ENCODE measurements at regions not wholly inside any gene's neighbourhood (a gene's known extent, or its start where the extent isn't known, plus 50 kb on each side); places are given as distances from the start of the nearest gene placed in this dataset.
"Not testable (repeated sequence)": the region's sequence is repeated elsewhere in the genome, so short reads cannot be mapped to it uniquely, and the experiment has no call there.

DNA sequence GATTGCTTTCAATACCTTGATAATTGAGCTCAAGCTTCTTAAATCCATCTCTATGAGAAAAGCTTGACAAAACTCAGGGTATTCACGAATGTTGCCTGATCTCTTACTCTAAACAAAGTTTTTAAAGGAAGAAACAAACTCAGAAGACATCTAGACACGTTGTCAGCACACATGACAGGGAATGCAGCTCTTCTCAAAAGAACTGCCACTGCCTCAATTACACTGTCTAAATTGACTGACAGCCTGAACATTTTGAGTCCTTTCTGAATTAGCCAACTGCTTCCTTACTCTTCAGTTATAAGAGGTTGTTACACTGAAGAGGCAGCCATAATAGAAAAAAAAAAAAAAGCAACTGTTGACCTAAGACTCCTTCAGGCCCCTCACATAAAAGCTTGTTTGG is 1646.7 kb upstream of the B3GALT2 start:
- no peak overlapping the region for H3K4me3 ChIP-seq (ENCODE audit: low read length)
- DNase-seq: no peak
- Mint-ChIP-seq H3K27me3 (ENCODE audit: low read depth in 2 of 2) (no peaks in the 10 kb centered on the region), H3K4me1 (no peaks in the 10 kb centered on the region), H3K36me3 (no peaks in the 10 kb centered on the region), H3K9me3 (peaks cover 20 to 24% of the 10 kb centered on the region in 2 donors), H3K4me3 (no peak overlapping the region), H3K27ac (no peak overlapping the region)
- intact Hi-C loops (cut with micrococcal nuclease): no loop called here
- TF ChIP-seq, protein P1, sequence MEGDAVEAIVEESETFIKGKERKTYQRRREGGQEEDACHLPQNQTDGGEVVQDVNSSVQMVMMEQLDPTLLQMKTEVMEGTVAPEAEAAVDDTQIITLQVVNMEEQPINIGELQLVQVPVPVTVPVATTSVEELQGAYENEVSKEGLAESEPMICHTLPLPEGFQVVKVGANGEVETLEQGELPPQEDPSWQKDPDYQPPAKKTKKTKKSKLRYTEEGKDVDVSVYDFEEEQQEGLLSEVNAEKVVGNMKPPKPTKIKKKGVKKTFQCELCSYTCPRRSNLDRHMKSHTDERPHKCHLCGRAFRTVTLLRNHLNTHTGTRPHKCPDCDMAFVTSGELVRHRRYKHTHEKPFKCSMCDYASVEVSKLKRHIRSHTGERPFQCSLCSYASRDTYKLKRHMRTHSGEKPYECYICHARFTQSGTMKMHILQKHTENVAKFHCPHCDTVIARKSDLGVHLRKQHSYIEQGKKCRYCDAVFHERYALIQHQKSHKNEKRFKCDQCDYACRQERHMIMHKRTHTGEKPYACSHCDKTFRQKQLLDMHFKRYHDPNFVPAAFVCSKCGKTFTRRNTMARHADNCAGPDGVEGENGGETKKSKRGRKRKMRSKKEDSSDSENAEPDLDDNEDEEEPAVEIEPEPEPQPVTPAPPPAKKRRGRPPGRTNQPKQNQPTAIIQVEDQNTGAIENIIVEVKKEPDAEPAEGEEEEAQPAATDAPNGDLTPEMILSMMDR (IDR thresholded peaks at IDR 0.05): no peak
- H3K36me3 ChIP-seq (ENCODE audit: control insufficient read depth, insufficient read depth, low read length): no peaks in the 10 kb centered on the region
- no peaks in the 10 kb centered on the region for H3K4me1 ChIP-seq (ENCODE audit: control insufficient read depth, insufficient read depth, low read length)
- no peaks in the 10 kb centered on the region for H3K27me3 ChIP-seq (ENCODE audit: control insufficient read depth, insufficient read depth, low read length)
- H3K27ac ChIP-seq (ENCODE audit: low read length): no peak overlapping the region
- no peak for ATAC-seq
- WGBS (ENCODE audit: insufficient coverage): 63% methylated on average over 2 of the region's 2 CpGs
- H3K9me3 ChIP-seq (ENCODE audit: control insufficient read depth, insufficient read depth, low read length): no peaks in the 10 kb centered on the region

DNA sequence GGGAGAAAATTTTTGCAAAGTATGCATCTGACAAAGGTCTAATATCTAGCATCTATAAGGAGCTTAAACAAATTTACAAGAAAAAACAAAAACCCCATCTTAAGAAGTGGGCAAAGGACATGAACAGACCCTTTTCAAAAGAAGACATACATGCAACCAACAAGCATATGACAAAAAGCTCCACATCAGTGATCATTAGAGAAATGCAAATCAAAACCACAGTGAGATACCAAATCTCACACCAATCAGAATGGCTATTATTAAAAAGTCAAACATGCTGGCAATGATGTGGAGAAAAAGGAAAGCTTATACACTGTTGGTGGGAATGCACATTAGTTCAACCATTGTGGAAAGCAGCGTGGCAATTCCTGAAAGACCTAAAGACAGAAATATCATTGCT is 1645.2 kb upstream of the B3GALT2 start:
- H3K27me3 Mint-ChIP-seq (ENCODE audit: low read depth in 2 of 2); H3K36me3 ChIP-seq (ENCODE audit: control insufficient read depth, insufficient read depth, low read length); intact Hi-C loops (cut with micrococcal nuclease); H3K9me3 ChIP-seq (ENCODE audit: control insufficient read depth, insufficient read depth, low read length); H3K4me3 Mint-ChIP-seq; ATAC-seq; H3K27me3 ChIP-seq (ENCODE audit: control insufficient read depth, insufficient read depth, low read length); DNase-seq; H3K4me1 Mint-ChIP-seq; H3K4me3 ChIP-seq (ENCODE audit: low read length); H3K4me1 ChIP-seq (ENCODE audit: control insufficient read depth, insufficient read depth, low read length); H3K36me3 Mint-ChIP-seq; H3K27ac Mint-ChIP-seq; H3K27ac ChIP-seq (ENCODE audit: low read length): not testable (repeated sequence)
- H3K9me3 Mint-ChIP-seq: peaks cover 18 to 25% of the 10 kb centered on the region in 2 donors
- 55% methylated on average over 1 of the region's 1 CpG for WGBS (ENCODE audit: insufficient coverage)

DNA sequence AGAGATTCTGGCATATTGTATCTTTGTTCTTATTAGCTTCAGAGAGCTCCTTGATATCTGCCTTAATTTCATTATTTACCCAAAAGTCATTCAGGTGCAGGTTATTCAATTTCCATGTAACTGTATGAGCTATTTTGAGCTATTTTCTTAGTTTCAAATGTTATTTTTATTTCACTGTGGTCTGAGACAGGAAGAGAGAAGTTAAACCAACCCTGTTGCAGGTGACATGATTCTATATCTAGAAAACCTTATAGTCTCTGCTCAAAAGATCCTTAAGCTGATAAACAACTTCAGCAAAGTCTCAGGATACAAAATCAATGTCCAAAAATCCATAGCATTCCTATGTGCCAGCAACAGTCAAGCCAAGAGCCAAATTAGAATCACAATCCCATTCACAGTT is 1644.0 kb upstream of the B3GALT2 start:
- DNase-seq (no peak), ATAC-seq (no peak)
- H3K4me3 Mint-ChIP-seq: no peak overlapping the region
- Histone ChIP-seq H3K4me3 (ENCODE audit: low read length) (no peak overlapping the region), H3K4me1 (ENCODE audit: control insufficient read depth, insufficient read depth, low read length) (no peaks in the 10 kb centered on the region), H3K27me3 (ENCODE audit: control insufficient read depth, insufficient read depth, low read length) (no peaks in the 10 kb centered on the region), H3K27ac (ENCODE audit: low read length) (no peak overlapping the region), H3K36me3 (ENCODE audit: control insufficient read depth, insufficient read depth, low read length) (no peaks in the 10 kb centered on the region), H3K9me3 (ENCODE audit: control insufficient read depth, insufficient read depth, low read length) (no peaks in the 10 kb centered on the region)
- peaks cover 17 to 27% of the 10 kb centered on the region in 2 donors for H3K9me3 Mint-ChIP-seq
- H3K27me3 Mint-ChIP-seq (ENCODE audit: low read depth in 2 of 2): no peaks in the 10 kb centered on the region
- intact Hi-C loops (cut with micrococcal nuclease): no loop called here
- no peaks in the 10 kb centered on the region for H3K36me3 Mint-ChIP-seq
- H3K27ac Mint-ChIP-seq: no peak overlapping the region
- TF ChIP-seq, protein P1 (IDR thresholded peaks at IDR 0.05): no peak
- no peaks in the 10 kb centered on the region for H3K4me1 Mint-ChIP-seq

DNA sequence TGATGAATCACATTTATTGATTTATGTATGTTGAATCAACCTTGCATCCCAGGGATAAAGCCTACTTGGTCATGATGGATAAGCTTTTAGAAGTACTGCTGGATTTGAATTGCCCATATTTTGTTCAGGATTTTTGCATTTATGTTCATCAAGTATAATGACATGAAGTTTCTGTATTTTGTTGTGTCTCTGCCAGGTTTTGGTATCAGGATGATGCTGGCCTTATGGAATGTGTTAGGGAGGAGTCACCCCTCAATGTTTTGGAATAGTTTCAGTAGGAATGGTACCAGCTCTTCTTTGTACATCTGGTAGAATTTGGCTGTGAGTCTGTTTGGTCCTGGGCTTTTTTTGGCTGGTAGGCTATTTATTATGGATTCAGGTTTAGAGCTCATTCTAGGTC is 1643.1 kb upstream of the B3GALT2 start:
- Mint-ChIP-seq H3K27ac (no peak overlapping the region), H3K9me3 (peaks cover 17 to 22% of the 10 kb centered on the region in 2 donors), H3K4me3 (no peak overlapping the region), H3K27me3 (ENCODE audit: low read depth in 2 of 2) (no peaks in the 10 kb centered on the region), H3K36me3 (no peaks in the 10 kb centered on the region), H3K4me1 (no peaks in the 10 kb centered on the region)
- Histone ChIP-seq H3K27me3 (ENCODE audit: control insufficient read depth, insufficient read depth, low read length) (no peaks in the 10 kb centered on the region), H3K36me3 (ENCODE audit: control insufficient read depth, insufficient read depth, low read length) (no peaks in the 10 kb centered on the region), H3K9me3 (ENCODE audit: control insufficient read depth, insufficient read depth, low read length) (no peaks in the 10 kb centered on the region), H3K27ac (ENCODE audit: low read length) (no peak overlapping the region), H3K4me3 (ENCODE audit: low read length) (no peak overlapping the region), H3K4me1 (ENCODE audit: control insufficient read depth, insufficient read depth, low read length) (no peaks in the 10 kb centered on the region)
- DNase-seq (no peak), ATAC-seq (no peak)
- intact Hi-C loops (cut with micrococcal nuclease): no loop called here
- TF ChIP-seq, protein P1 (IDR thresholded peaks at IDR 0.05): no peak

All from natural killer cell (primary cell).